ENCODE measurements at regions not wholly inside any gene's neighbourhood (a gene's known extent, or its start where the extent isn't known, plus 50 kb on each side); places are given as distances from the start of the nearest gene placed in this dataset.

DNA sequence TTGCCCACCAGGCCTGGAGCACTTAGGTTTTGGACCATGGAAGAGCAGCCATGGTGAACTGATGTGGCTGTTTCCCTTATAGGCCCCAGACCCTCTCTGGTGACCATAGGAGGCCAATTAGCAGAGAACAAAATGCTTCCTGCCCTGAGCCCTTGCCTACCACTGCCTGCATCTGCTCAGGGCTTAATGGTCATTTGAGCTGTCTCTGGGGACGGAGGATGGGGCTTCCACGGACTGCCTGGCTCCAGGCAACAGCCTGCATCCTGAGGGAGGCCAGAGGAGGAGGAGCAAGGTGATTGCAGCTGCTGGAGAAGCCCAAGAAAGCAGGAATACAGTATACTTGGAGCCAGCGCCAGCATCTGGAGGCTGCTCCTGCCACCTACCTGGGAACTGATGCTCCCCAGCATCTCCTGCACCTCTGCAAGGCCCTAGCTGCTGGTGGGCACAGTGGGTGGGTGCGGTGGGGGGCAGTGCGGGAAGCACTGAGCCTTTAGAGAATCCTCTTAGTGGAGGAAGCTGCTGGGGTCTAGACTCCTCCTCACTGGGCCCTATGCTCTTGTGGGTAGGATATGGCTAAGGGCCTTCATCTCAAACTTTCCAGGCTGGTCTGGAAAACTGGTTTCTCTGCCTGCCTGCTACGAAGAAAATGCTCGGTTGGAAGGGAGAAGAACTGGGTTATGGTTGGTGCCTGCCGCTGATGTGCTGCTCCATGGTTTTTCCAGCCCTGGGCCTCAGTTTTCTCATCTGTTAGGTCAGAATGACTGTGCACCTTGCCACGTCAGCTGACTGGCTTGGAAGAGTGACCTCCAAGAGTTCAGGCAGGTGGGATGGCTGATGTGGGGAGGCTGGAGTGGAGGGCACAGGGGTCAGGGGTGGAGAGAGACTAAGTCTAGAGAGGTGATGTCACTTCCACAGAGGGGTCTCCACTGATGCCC, 158.8 kb upstream of the PJA1 start:
- Mint-ChIP-seq H3K27ac (ENCODE audit: low read depth, unreplicated experiment) (no peak overlapping the region), H3K4me1 (ENCODE audit: insufficient read depth, unreplicated experiment) (peaks cover 12% of the 10 kb centered on the region), H3K36me3 (ENCODE audit: insufficient read depth, unreplicated experiment) (no peaks in the 10 kb centered on the region), H3K9me3 (ENCODE audit: unreplicated experiment) (no peaks in the 10 kb centered on the region), H3K4me3 (ENCODE audit: unreplicated experiment) (no peak overlapping the region), H3K27me3 (ENCODE audit: insufficient read depth, unreplicated experiment) (peaks cover 17% of the 10 kb centered on the region)
- POLR2A ChIA-PET: no interaction called here
- no TSS peak for BruUV-seq (replicated peaks)
- intact Hi-C loops (cut with micrococcal nuclease): no loop called here
- no peak for DNase-seq (ENCODE audit: unreplicated experiment)
- TF ChIP-seq, protein P1, sequence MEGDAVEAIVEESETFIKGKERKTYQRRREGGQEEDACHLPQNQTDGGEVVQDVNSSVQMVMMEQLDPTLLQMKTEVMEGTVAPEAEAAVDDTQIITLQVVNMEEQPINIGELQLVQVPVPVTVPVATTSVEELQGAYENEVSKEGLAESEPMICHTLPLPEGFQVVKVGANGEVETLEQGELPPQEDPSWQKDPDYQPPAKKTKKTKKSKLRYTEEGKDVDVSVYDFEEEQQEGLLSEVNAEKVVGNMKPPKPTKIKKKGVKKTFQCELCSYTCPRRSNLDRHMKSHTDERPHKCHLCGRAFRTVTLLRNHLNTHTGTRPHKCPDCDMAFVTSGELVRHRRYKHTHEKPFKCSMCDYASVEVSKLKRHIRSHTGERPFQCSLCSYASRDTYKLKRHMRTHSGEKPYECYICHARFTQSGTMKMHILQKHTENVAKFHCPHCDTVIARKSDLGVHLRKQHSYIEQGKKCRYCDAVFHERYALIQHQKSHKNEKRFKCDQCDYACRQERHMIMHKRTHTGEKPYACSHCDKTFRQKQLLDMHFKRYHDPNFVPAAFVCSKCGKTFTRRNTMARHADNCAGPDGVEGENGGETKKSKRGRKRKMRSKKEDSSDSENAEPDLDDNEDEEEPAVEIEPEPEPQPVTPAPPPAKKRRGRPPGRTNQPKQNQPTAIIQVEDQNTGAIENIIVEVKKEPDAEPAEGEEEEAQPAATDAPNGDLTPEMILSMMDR (IDR thresholded peaks at IDR 0.05; ENCODE audit: unreplicated experiment): no peak
- CTCF ChIA-PET: no interaction called here

GRCh38 chrX:69321789-69322188, 156.5 kb upstream of the PJA1 start:
- no peak overlapping the region for H3K27ac Mint-ChIP-seq (ENCODE audit: low read depth, unreplicated experiment)
- intact Hi-C loops (cut with micrococcal nuclease): no loop called here
- ChIA-PET POLR2A (no interaction called here), CTCF (interaction anchor here (0.7 to 1.1 kb wide), 2 partner anchors 37 to 493 kb away, joined by 3 read pairs; partner anchors contain the start of gene EFNB1)
- H3K4me3 Mint-ChIP-seq (ENCODE audit: unreplicated experiment): no peak overlapping the region
- H3K4me1 Mint-ChIP-seq (ENCODE audit: insufficient read depth, unreplicated experiment): peaks cover 12% of the 10 kb centered on the region
- DNase-seq (ENCODE audit: unreplicated experiment): no peak
- H3K27me3 Mint-ChIP-seq (ENCODE audit: insufficient read depth, unreplicated experiment): peaks cover 31% of the 10 kb centered on the region
- no TSS peak for BruUV-seq (replicated peaks)
- TF ChIP-seq, protein P1 (IDR thresholded peaks at IDR 0.05; ENCODE audit: unreplicated experiment): no peak
- no peaks in the 10 kb centered on the region for H3K9me3 Mint-ChIP-seq (ENCODE audit: unreplicated experiment)
- H3K36me3 Mint-ChIP-seq (ENCODE audit: insufficient read depth, unreplicated experiment): no peaks in the 10 kb centered on the region

DNA sequence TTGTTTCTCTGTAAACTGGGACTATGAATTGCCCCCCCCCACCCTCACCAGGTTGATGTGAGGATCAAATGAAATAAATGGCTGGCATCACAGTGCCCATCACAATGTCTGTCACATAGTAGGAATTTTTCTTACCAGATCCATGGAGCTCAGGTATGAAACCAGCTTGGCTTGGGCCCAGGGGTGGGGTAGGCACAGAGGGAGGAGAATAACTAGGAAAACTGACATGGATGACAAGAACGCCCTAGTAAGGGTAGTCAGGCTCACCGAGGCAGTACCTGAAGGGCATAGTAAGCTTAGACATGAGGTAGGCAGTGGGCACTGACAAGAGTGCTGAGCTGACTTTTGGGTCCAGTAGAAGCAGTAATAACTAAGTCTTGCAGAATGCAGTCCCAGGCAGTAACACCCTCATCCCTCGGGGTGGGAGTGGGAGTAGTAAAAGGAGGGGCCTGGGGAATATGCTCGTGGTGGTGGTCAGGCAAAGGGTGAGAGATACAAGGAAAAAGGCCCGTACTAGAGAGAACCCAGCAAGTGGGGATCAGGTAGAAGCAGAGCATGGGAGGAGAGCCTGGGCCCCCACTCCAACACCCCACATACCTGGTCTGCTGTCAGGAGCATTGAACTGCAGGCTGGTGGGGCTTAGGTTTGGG, 155.9 kb upstream of the PJA1 start:
- Mint-ChIP-seq H3K9me3 (ENCODE audit: unreplicated experiment) (no peaks in the 10 kb centered on the region), H3K4me3 (ENCODE audit: unreplicated experiment) (no peak overlapping the region), H3K27me3 (ENCODE audit: insufficient read depth, unreplicated experiment) (peaks cover 37% of the 10 kb centered on the region), H3K36me3 (ENCODE audit: insufficient read depth, unreplicated experiment) (no peaks in the 10 kb centered on the region), H3K27ac (ENCODE audit: low read depth, unreplicated experiment) (no peak overlapping the region), H3K4me1 (ENCODE audit: insufficient read depth, unreplicated experiment) (peaks cover 12% of the 10 kb centered on the region)
- TF ChIP-seq, protein P1 (IDR thresholded peaks at IDR 0.05; ENCODE audit: unreplicated experiment): no peak
- no TSS peak for BruUV-seq (replicated peaks)
- ChIA-PET POLR2A (no interaction called here), CTCF (interaction anchor here (0.7 to 1.1 kb wide), 2 partner anchors 36 to 492 kb away, joined by 3 read pairs; partner anchors contain the start of gene EFNB1)
- no peak for DNase-seq (ENCODE audit: unreplicated experiment)
- intact Hi-C loops (cut with micrococcal nuclease): no loop called here

DNA sequence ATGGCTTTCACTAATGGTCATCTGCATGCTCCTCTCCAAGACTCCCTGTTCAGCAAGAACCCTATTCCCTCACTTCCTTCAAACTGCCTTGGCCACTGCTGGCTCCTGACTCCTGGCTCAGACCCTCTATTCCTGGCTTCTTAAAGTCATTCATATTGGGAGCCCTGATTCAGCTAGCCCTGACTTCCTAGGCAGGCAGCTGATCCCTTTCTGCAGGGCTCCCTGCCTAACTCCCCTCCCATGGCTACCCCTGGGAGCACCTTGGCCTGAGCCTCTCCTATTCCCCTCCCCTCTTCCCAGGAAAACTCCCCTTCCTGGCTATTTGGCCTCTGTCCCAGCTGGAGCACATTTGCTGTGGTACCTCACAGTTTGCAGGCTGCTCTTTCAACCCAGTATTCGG, 154.9 kb upstream of the PJA1 start:
- H3K36me3 Mint-ChIP-seq (ENCODE audit: insufficient read depth, unreplicated experiment): no peaks in the 10 kb centered on the region

More for the DNA sequence above, 154.9 kb upstream of the PJA1 start:
- intact Hi-C loops (cut with micrococcal nuclease): no loop called here
- TF ChIP-seq, protein P1 (IDR thresholded peaks at IDR 0.05; ENCODE audit: unreplicated experiment): no peak
- no peaks in the 10 kb centered on the region for H3K9me3 Mint-ChIP-seq (ENCODE audit: unreplicated experiment)
- no peak overlapping the region for H3K27ac Mint-ChIP-seq (ENCODE audit: low read depth, unreplicated experiment)
- ChIA-PET CTCF (no interaction called here), POLR2A (interaction anchor here (0.6 kb wide), 1 partner anchor 790 kb away, joined by 3 read pairs; no protein-coding TSS in a partner anchor)
- peaks cover 12% of the 10 kb centered on the region for H3K4me1 Mint-ChIP-seq (ENCODE audit: insufficient read depth, unreplicated experiment)
- BruUV-seq (replicated peaks): no TSS peak
- no peak for DNase-seq (ENCODE audit: unreplicated experiment)
- no peak overlapping the region for H3K4me3 Mint-ChIP-seq (ENCODE audit: unreplicated experiment)
- peaks cover 48% of the 10 kb centered on the region for H3K27me3 Mint-ChIP-seq (ENCODE audit: insufficient read depth, unreplicated experiment)
